Trophoblast cell (in vitro differentiated cells and primary cell): ENCODE measurements at regions not wholly inside any gene's neighbourhood (a gene's known extent, or its start where the extent isn't known, plus 50 kb on each side); places are given as distances from the start of the nearest gene placed in this dataset.

ENCODE experiments used
- DNase-seq, 2 donors: peaks; one replicate each; pipeline ENCODE4 v3.0.0-alpha.2; 2016
- H2AFZ ChIP-seq: 2 replicates; pipeline ENCODE4 v1.6.1; 2013; ENCODE audit warnings: low read length, moderate library complexity, mild to moderate bottlenecking; ENCODE audit not compliant: insufficient read depth, poor library complexity
- H2AK5ac ChIP-seq: 2 replicates; pipeline ENCODE4 v1.6.1; 2013; ENCODE audit warnings: mild to moderate bottlenecking, low read length
- H2BK120ac ChIP-seq: 2 replicates; pipeline ENCODE4 v1.6.1; 2013; ENCODE audit warnings: low read length, mild to moderate bottlenecking, moderate library complexity; ENCODE audit not compliant: insufficient read depth, poor library complexity
- H2BK12ac ChIP-seq: 2 replicates; pipeline ENCODE4 v1.6.1; 2013; ENCODE audit warnings: mild to moderate bottlenecking, low read length, moderate library complexity
- H2BK5ac ChIP-seq: 2 replicates; pipeline ENCODE4 v1.6.1; 2013; ENCODE audit warnings: low read length, low read depth, moderate library complexity, mild to moderate bottlenecking; ENCODE audit not compliant: poor library complexity
- H3K14ac ChIP-seq: 2 replicates; pipeline ENCODE4 v1.6.1; 2013; ENCODE audit warnings: mild to moderate bottlenecking, low read length
- H3K18ac ChIP-seq: 2 replicates; pipeline ENCODE4 v1.6.1; 2013; ENCODE audit warnings: mild to moderate bottlenecking, low read length
- H3K23ac ChIP-seq: 2 replicates; pipeline ENCODE4 v1.6.1; 2013; ENCODE audit warnings: low read length
- H3K27ac ChIP-seq: 2 replicates; pipeline ENCODE4 v1.5.1; 2013; ENCODE audit warnings: low read depth, mild to moderate bottlenecking, inconsistent platforms, low read length, moderate library complexity
- H3K27me3 ChIP-seq: 2 replicates; pipeline ENCODE4 v1.6.1; 2013; ENCODE audit warnings: inconsistent platforms, mild to moderate bottlenecking, low read length, moderate library complexity; ENCODE audit not compliant: insufficient read depth
- H3K36me3 ChIP-seq, 2 experiments: 1 replicate in 1 of 2; 2 replicates in 1 of 2; pipeline ENCODE4 v1.6.1; 2013; ENCODE audit warnings: low read length in 2 of 2, mild to moderate bottlenecking in 2 of 2, moderate library complexity in 1 of 2; ENCODE audit not compliant: insufficient read depth in 2 of 2, control insufficient read depth in 1 of 2
- H3K4ac ChIP-seq: 2 replicates; pipeline ENCODE4 v1.6.1; 2013; ENCODE audit warnings: low read depth, mild to moderate bottlenecking, low read length, moderate library complexity
- H3K4me1 ChIP-seq, 2 experiments: 1 replicate in 1 of 2; 2 replicates in 1 of 2; pipeline ENCODE4 v1.6.1; 2013; ENCODE audit warnings: low read length in 2 of 2, mild to moderate bottlenecking in 2 of 2, moderate library complexity in 1 of 2; ENCODE audit not compliant: insufficient read depth in 2 of 2, control insufficient read depth in 1 of 2
- H3K4me2 ChIP-seq: 2 replicates; pipeline ENCODE4 v1.6.1; 2013; ENCODE audit warnings: inconsistent platforms, mild to moderate bottlenecking, low read length, moderate library complexity
- H3K4me3 ChIP-seq: 2 replicates; pipeline ENCODE4 v1.5.1; 2013; ENCODE audit warnings: mild to moderate bottlenecking, low read depth, low read length, inconsistent platforms
- H3K79me1 ChIP-seq: one replicate; pipeline ENCODE4 v1.6.1; 2013; ENCODE audit warnings: low read length
- H3K79me2 ChIP-seq: 2 replicates; pipeline ENCODE4 v1.6.1; 2013; ENCODE audit warnings: low read length, mild to moderate bottlenecking; ENCODE audit not compliant: control insufficient read depth, insufficient read depth, poor library complexity
- H3K9ac ChIP-seq: 2 replicates; pipeline ENCODE4 v1.6.1; 2013; ENCODE audit warnings: mild to moderate bottlenecking, low read length
- H3K9me3 ChIP-seq: 2 replicates; pipeline ENCODE4 v1.6.1; 2013; ENCODE audit warnings: low read depth, mild to moderate bottlenecking, control low read depth, inconsistent platforms, low read length; ENCODE audit not compliant: insufficient read depth
- H4K12ac ChIP-seq: 2 replicates; pipeline ENCODE4 v1.6.1; 2013; ENCODE audit warnings: low read depth, mild to moderate bottlenecking, low read length, moderate library complexity
- H4K8ac ChIP-seq: 2 replicates; pipeline ENCODE4 v1.6.1; 2013; ENCODE audit warnings: low read depth, mild to moderate bottlenecking, low read length, moderate library complexity
- H4K91ac ChIP-seq: one replicate; pipeline ENCODE4 v1.6.1; 2013; ENCODE audit warnings: low read depth, mild to moderate bottlenecking, low read length, moderate library complexity
- WGBS: extraction: QIAGEN DNeasy Blood & Tissue Kit; methylation state at CpG from one replicate; pipeline ENCODE4 v1.1.7; 2013; ENCODE audit warnings: missing lambda C conversion rate; ENCODE audit not compliant: insufficient read length, insufficient coverage; ENCODE audit errors: extremely low coverage; 5-methylcytosine and 5-hydroxymethylcytosine counted together

- Histone ChIP-seq H2AFZ (peak overlapping the region; percentile 78), H3K79me2 (peaks cover 14% of the 10 kb centered on the region), H3K14ac (peak overlapping the region; percentile 81), H3K27me3 (no peaks in the 10 kb centered on the region), H3K23ac (no peak overlapping the region), H3K9ac (no peak overlapping the region), H3K9me3 (peaks cover 2% of the 10 kb centered on the region), H3K4me2 (peak overlapping the region; percentile 10), H3K4me1 (peaks cover 46 to 64% of the 10 kb centered on the region in 2 experiments), H4K91ac (peak overlapping the region; percentile 95), H2AK5ac (peak overlapping the region; percentile 86), H3K18ac (peak overlapping the region; percentile 97), H3K79me1 (peaks cover 63% of the 10 kb centered on the region), H4K12ac (peak overlapping the region; percentile 46), H2BK12ac (peak overlapping the region; percentile 98), H2BK120ac (peak overlapping the region; percentile 100), H2BK5ac (peak overlapping the region; percentile 98), H3K4me3 (no peak overlapping the region), H3K4ac (peak overlapping the region; percentile 82), H3K27ac (peak overlapping the region; percentile 87), H4K8ac (peak overlapping the region; percentile 94), H3K36me3 (no peaks in the 10 kb centered on the region)
- no CpG with 5 or more reads among the region's 4 CpGs for WGBS
- DNase-seq, result peak; percentile 47 to 79
These were observed 76.0 kb downstream of the VCPKMT start for GRCh38 chr14:50040401-50040775.

- peak overlapping the region; percentile 87 for H3K27ac ChIP-seq
- peak overlapping the region; percentile 6 for H2AFZ ChIP-seq
- H3K18ac ChIP-seq, result peak overlapping the region; percentile 73
- peak overlapping the region; percentile 22 for H4K12ac ChIP-seq
- peak overlapping the region; percentile 26 for H2AK5ac ChIP-seq
- no peak overlapping the region for H3K4me3 ChIP-seq
- peak overlapping the region; percentile 28 for H3K4ac ChIP-seq
- no peak overlapping the region for H3K4me2 ChIP-seq
- no peak for DNase-seq
- H3K14ac ChIP-seq, result peak overlapping the region; percentile 81
- H3K9ac ChIP-seq, result no peak overlapping the region
- H2BK5ac ChIP-seq, result peak overlapping the region; percentile 98
- H4K91ac ChIP-seq, result peak overlapping the region; percentile 95
- H3K9me3 ChIP-seq, result peaks cover 2% of the 10 kb centered on the region
- peaks cover 14% of the 10 kb centered on the region for H3K79me2 ChIP-seq
- peak overlapping the region; percentile 98 for H2BK12ac ChIP-seq
- peak overlapping the region; percentile 94 for H4K8ac ChIP-seq
- H3K23ac ChIP-seq, result no peak overlapping the region
- H3K36me3 ChIP-seq, result no peaks in the 10 kb centered on the region
- peak overlapping the region; percentile 100 for H2BK120ac ChIP-seq
- H3K79me1 ChIP-seq, result peaks cover 62% of the 10 kb centered on the region
- no CpG with 5 or more reads among the region's 7 CpGs for WGBS
- peaks cover 46 to 62% of the 10 kb centered on the region in 2 experiments for H3K4me1 ChIP-seq
- H3K27me3 ChIP-seq, result no peaks in the 10 kb centered on the region
These were observed 75.4 kb downstream of the VCPKMT start for GRCh38 chr14:50040895-50041465.

- H3K36me3 ChIP-seq, result no peaks in the 10 kb centered on the region
- H2AK5ac ChIP-seq, result no peak overlapping the region
- peak overlapping the region; percentile 41 for H4K91ac ChIP-seq
- H2BK5ac ChIP-seq, result peak overlapping the region; percentile 65
- WGBS, result no CpG with 5 or more reads among the region's 3 CpGs
- peak overlapping the region; percentile 4 for H3K14ac ChIP-seq
- peak overlapping the region; percentile 78 for H2BK120ac ChIP-seq
- H3K79me1 ChIP-seq, result peaks cover 61% of the 10 kb centered on the region
- H3K4me3 ChIP-seq, result no peak overlapping the region
- H2AFZ ChIP-seq, result no peak overlapping the region
- no peak overlapping the region for H4K12ac ChIP-seq
- no peaks in the 10 kb centered on the region for H3K27me3 ChIP-seq
- DNase-seq, result no peak
- H3K79me2 ChIP-seq, result peaks cover 14% of the 10 kb centered on the region
- H3K9ac ChIP-seq, result no peak overlapping the region
- H3K4me1 ChIP-seq, result peaks cover 46 to 59% of the 10 kb centered on the region in 2 experiments
- H2BK12ac ChIP-seq, result peak overlapping the region; percentile 85
- peaks cover 2% of the 10 kb centered on the region for H3K9me3 ChIP-seq
- peak overlapping the region; percentile 87 for H3K27ac ChIP-seq
- no peak overlapping the region for H4K8ac ChIP-seq
- H3K23ac ChIP-seq, result no peak overlapping the region
- no peak overlapping the region for H3K18ac ChIP-seq
- H3K4me2 ChIP-seq, result no peak overlapping the region
- peak overlapping the region; percentile 34 for H3K4ac ChIP-seq
These were observed 74.4 kb downstream of the VCPKMT start for GRCh38 chr14:50041980-50042379.

- Histone ChIP-seq H3K79me1 (peaks cover 59% of the 10 kb centered on the region), H3K9ac (no peak overlapping the region), H3K4me1 (peaks cover 50 to 60% of the 10 kb centered on the region in 2 experiments), H3K27me3 (no peaks in the 10 kb centered on the region), H2BK5ac (peak overlapping the region; percentile 54), H4K8ac (peak overlapping the region; percentile 54), H2BK12ac (peak overlapping the region; percentile 21), H3K27ac (peak overlapping the region; percentile 46), H3K79me2 (peaks cover 13% of the 10 kb centered on the region), H2BK120ac (peak overlapping the region; percentile 59), H3K4me2 (no peak overlapping the region), H3K14ac (peak overlapping the region; percentile 64), H4K12ac (no peak overlapping the region), H3K4me3 (no peak overlapping the region), H4K91ac (peak overlapping the region; percentile 63), H3K36me3 (no peaks in the 10 kb centered on the region), H3K4ac (peak overlapping the region; percentile 39), H3K18ac (peak overlapping the region; percentile 49), H3K23ac (no peak overlapping the region), H2AFZ (no peak overlapping the region), H3K9me3 (peaks cover 2% of the 10 kb centered on the region), H2AK5ac (no peak overlapping the region)
- no peak for DNase-seq
- WGBS, result no CpG with 5 or more reads among the region's 4 CpGs
These were observed 72.2 kb downstream of the VCPKMT start for GRCh38 chr14:50044042-50044651.
